GM12892 (cell line): ENCODE measurements at regions not wholly inside any gene's neighbourhood (a gene's known extent, or its start where the extent isn't known, plus 50 kb on each side); places are given as distances from the start of the nearest gene placed in this dataset.

Experiments
- POLR2A ChIP-seq: IDR thresholded peaks from 2 replicates; pipeline ENCODE4 v1.6.1; 2011; ENCODE audit warnings: low read depth, low read length, control low read depth
- POLR2AphosphoS5 ChIP-seq: IDR thresholded peaks from 2 replicates; pipeline ENCODE4 v1.6.1; 2011; ENCODE audit warnings: low read depth, low read length, control low read depth

GRCh38 chr3:105145511-105145910 is 221.2 kb upstream of the ALCAM start:
- TF ChIP-seq POLR2AphosphoS5: no peak
- no peak for TF ChIP-seq POLR2A
